ENCODE measurements at regions not wholly inside any gene's neighbourhood (a gene's known extent, or its start where the extent isn't known, plus 50 kb on each side); places are given as distances from the start of the nearest gene placed in this dataset.

DNA sequence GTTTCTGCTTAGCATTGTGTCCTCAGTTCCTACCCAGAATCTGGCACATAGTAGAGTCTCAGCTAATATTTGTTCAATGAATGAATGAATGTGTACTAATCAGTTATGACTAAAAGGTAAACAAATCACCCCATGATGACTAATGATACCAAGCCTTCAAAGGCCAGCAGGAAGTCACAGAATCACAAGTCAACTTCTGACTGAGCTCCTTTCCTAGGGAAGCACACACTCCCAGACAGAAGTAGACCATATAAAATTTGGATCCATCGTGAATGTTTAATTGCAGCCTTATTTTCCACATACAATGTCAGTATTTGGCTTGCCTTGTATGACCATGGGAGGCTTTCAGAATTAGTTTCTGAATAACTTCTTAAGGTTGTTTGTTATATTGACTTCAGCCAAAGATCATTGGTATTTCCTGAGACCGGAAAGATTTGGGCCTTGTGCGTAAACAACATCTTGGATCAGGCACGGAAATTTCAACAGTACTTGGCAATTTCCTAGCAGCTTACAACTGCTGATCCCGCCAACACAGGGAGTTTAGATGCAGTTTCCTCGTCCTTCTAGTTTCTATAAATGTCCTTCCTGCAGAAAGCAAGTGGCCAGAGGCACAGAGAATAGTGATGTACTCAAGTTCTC, 185.9 kb upstream of the ATP1B1 start:
- peak; percentile 25 for DNase-seq

DNA sequence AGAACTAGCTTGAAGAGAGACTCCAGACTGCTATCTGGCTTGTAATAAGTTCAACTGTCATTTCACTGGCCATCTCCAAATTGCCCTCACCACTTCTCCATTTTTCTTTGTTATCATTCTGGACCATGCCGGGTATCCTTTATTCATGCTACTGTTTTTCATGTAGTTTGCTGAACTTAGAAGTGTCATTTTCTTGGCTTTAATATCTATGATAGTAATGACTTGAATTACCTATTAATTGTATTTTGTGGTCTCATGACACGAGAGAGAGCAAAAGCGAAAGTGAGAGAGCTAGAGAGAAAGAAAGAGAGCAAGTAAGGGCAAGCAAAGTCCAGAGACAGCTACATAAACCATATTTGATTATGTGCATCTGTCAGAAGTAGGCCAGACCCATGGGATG, 184.9 kb upstream of the ATP1B1 start:
- no peak for DNase-seq

DNA sequence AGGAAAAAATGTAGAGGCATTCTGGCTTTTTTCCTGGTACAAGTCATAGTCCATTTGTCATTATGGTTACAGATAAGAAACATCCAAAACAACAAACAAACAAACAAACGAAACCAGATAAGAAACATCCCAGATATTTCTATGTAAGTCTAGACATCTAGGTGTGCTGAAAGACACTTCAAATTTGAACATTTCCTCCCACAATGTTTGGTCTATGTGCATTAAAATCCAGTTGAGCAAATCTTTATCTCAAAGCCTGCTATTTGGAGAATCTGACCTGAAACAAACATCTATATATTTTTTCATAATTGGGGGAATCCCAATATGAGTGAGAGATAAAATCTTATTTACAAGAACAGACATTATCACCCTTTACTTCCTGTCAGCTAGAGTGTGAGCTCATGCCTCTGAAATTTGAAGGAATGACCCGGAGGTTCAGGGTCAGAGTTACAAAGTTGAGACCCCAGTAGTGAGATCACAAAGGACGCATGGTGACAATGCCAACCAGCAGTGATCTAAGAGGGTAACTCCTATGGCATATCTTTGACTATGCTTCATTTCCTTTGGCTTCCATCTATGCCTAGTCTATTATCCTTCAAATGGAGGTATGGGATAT, 182.9 kb upstream of the ATP1B1 start:
- no peak for DNase-seq

DNA sequence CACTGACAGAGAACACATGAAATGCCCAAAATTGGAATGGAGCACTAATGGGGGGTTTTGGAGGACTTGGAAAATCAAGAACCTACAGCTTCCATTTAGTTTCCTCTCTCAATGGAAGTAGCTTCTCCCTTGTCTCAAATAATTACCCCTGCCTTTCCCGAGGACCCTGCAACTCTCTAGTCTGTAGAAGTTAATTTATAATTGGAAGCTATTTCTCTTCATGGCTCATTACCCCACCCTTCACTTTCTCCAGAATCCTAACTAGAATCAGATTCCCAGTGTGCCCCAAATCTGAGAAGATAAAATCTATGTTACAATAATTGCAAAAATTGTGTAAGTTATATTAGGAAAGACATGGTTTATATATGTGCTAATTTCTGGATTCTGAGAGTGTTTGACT, 181.5 kb upstream of the ATP1B1 start:
- DNase-seq: no peak

DNA sequence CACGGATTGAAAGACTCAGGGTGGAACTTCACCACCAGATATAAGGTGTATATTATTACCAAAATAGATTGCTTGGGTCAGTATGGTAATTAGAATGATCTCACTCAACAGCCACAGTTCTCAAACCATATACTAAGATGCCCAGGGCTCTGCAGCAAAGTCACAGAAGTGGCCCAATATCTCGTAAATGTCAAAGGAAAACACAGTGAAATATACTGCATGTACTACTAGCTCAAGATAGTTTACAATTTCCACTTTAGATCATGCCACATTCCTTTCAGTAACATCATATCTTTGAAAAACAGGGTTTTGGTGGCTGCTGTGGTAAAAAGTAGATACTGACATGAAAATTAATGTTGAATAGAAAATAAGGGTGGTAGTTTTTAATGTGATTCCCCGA, 180.3 kb upstream of the ATP1B1 start:
- DNase-seq: no peak

DNA sequence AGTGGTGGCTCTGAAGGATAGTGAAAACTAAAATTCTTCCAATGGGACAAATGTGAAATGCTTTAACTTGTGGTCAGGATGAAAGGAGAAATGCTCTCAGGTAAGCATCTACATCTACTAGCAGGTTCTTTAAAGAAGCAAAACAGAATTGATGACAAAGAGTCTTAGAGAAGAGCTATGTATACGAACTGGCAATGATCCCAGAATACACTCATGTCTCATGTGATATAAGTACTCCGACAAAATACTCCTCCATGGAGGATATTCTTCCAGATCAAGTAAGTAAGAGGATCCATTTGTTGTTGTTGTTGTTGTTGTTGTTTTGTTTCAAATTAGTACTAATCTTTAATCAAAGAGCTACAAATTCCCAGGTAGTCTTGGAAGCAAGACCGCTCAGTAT, 174.0 kb upstream of the ATP1B1 start:
- no peak for DNase-seq

DNA sequence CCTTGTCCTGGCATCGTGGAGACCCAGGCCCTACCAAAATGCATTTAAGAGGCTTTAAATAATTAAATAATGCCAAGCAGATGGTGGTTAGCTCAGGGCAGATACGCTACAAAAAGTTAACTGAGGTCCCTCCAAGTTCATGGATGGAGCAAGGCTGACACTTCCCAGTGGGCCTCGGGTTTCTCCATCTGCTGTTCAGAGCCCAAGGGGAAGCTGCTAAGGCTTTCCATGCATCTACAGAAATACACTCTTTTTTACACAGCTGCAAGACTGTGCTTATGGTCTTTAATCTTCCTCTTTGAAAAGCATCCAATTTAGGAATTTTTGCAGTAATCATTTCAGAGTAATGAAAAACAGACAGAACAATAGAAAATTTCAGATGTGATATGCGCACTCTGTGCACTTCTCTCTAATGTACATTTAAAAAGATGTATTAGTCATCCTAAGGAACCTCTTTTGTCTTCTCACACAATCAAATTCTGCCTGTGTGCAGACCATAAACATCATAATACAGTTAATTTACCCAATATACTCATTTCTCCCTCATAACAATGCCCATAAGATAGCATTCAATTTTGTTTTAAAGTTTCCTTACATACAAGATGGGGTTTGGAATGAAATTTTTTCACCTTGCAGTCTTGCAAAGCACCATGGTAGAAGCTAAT, 173.2 kb upstream of the ATP1B1 start:
- no peak for DNase-seq

DNA sequence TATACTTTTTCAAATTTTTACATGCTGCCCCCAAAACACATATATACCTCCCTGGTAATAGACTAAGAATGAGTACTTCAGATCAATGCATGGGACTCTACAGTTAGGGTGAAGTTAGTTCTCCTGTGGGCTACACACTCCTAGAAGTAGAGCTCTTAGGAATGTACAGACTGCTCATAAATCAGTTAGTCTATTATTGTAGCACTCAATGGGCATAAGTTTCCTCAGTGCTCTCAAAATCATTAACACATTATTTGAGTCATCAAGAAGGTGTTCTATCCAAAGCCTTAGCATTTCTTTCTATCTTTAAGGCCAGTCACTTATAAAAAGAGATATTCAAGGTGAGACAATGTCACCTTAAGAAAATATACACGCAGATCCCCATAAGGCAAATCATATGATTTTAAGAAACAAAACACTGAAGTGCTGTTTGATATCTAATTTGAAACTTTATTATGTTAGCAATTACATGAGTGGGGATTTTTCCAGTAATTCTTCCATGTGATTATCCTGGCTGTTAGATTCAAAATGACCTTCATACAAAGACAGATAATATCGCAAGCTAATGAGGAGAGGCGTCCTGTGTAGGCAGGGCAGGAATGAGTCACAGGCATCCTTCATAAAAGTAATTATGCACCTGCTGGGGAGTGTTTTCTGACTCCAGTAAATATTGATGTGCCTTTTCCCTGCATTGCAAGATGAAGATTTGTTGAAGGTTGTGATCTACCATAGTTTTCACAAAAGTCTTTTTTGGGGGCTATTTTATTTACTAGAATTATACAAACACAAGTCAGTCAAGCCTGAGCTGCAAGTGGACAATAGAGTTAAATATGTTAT, 167.2 kb upstream of the ATP1B1 start:
- no peak for DNase-seq

DNA sequence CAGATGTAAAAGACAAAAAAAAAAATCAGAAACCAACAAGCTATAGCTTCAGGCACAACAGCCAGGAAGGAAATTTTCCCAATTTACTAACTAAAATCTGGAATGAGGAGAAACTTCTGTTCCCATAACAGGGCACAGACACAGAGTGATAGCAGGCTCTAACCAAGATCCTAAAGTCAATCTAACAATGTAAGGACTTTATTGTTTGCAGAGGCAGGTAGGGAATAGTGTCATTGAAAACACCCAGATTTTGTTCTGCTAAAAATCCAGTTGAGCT, 166.6 kb upstream of the ATP1B1 start:
- DNase-seq: no peak

DNA sequence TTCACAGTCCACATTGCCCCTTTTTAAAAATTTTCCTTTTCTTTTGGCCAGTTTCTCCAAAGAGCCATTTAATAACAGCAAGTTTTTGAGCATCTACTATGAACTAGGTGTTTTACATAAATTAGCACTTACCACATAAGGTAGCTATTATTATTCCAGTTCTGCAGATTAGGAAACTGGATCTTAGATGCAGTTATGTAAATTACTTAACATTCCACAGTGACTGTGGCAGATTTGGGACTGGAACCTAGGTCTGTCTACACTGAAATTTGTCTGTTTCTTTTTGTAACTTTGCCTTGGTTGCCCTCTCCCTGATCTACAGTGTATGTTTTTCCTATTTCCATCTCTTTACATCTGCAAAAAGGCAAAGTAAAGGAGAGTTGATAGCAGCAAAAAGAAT, 164.8 kb upstream of the ATP1B1 start:
- no peak for DNase-seq

DNA sequence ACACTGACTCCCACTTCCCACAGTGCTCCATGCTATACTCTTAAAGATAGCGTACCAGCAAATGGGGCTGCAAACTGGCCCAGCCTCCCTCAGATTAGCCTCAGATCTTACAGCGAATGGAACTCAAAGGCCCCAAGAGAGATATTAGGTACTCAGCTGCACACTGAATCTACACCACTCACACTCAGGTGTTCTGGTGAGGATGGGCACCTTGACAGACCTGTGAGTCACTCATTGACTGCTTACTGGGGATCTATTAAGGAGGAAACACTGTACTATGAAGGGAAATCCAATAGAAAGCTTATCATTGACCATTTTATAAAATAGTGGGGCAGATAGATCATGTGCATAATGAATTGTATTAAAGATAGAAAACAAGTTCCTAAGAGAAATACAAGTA, 164.3 kb upstream of the ATP1B1 start:
- DNase-seq: no peak

DNA sequence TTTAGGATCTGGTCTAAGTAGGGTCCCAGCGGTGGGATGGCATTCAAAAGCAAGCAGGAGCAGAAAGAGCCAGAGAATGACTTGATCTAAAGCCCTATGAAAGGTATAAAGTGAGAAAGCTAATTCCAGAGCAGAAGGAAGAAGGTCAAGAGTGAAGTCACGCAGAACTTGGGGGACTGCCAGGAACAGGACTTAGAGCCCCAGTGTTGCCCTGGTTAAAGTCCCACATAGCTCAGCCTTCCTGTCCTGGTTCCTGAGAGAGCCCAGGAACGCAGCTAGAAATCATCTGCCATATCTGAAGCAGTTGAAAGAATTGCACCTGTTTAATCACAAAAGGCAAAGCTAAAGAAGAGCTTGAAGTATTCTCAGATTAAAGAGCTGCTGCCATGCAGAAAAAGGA, 160.6 kb upstream of the ATP1B1 start:
- DNase-seq: no peak

DNA sequence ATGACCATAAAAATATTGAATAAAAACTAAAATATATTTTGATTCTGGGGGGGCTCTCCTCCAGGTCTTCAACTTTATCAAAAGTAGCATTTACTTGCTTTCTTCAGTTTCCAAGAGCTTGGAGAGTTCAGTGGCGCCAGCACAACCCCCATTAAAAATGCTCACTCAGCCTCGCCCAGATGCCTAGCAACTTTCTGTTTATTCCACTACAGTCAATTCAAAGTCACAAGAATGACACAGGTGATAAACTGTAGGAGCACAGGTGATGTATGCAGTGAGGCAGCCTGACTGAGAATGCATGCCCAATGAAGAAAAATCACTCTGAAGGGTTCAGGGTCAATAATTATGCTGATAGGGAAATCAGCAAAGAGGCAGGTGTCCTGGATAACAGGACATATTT, 159.4 kb upstream of the ATP1B1 start:
- no peak for DNase-seq

DNA sequence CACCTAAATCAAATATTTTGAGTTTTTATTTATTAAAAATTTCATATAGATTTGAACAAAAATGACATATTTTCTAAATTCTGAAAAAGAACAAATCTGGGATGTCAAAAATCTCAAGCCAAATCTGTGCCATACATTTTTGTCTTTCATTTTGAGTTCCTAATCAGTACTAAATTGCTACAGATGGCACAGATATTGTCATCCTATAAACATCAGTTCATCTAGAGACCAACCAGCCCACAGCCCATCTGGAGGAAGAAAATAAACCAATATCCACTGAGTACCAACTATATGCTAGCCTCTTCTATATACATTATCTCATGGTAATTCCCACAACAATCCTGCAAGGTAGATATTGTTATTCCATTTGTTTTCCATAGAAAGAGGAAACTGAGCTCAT, 156.8 kb upstream of the ATP1B1 start:
- DNase-seq: no peak

DNA sequence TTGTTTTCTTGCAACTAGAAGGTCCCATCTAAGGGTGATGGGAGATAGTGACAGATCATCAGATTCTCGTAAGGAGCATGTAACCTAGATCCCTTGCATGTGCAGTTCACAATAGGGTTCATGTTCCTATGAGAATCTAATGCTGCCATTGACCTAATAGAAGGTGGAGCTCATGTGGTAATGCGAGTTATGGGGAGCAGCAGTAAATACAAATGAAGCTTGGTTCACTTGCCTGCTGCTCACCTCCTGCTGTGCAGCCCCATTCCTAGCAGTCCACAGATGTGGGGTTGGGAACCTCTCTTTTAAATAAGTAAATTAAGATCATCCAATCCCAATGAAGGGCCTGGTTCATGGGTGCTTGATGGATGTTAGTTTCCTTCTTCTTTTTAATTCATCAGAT, 148.7 kb upstream of the ATP1B1 start:
- DNase-seq: no peak

DNA sequence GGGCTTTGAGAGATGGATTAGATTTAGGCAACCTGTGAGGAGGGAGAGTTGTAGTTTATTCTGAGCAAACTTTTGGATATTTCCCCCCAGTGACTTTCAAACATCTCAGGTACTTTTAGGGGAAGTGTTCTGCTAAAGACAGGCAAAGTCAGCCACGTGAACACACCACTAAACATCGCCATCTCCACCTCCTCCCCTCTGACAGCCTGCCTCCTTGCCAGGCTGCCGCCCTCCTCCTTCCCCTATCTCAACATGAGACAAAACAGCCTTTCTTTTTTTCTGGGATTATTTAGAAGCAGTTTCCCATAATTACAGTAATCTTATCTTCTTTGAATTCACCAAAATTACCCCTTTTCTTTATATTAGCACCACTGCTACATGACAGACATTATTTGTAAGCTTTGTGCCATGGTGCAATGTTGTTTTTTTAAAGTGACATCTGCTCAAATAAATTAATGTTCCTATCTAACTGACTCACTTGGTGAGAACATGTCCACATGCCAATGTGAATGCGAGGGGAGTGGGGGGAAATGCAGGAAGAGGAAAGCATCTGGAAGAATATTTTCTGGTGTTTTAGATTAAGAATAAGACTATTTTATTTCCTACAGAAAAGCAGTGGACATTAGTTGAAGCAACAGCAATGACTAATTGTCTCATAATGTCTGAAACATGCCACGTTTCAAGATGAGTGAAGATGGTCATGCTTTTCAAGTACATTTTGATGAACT, 147.8 kb upstream of the ATP1B1 start:
- DNase-seq: peak; percentile 6

DNA sequence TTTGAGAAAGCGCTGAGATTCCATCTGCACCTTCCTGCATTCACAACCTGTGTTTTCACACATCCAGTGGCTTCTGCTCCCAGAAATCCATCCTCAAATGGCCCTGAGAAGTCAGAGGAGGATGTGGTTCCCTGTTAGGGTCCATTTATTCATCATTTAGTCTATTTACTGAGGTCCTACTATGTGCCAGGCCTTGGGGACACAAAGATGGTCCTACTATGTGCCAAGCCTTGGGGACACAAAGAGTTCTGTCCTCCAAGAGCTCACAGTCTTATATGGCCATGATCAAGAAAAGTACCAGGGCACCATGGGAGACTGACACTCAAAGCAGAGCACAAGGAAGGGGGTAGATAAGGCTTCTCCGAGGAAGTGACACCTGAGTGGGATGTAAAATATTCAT, 147.1 kb upstream of the ATP1B1 start:
- no peak for DNase-seq

DNA sequence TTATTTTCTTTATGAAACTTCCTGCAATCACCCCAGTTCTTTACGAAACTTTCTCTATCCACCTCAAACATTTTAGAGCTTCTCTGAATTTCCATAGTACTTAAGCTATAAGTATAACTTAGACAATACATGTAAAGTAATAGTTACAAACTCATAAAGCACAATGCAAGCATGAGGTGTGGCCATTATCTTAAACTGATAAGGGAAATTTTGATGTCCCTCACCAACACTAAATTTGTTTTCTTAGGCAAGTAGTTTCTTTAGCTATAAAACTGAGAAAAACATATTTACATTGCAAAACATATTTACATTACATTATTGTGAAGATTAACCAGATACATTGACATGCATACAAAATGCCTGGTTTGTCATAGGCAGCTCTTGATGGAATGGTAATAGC, 146.4 kb upstream of the ATP1B1 start:
- DNase-seq: no peak

DNA sequence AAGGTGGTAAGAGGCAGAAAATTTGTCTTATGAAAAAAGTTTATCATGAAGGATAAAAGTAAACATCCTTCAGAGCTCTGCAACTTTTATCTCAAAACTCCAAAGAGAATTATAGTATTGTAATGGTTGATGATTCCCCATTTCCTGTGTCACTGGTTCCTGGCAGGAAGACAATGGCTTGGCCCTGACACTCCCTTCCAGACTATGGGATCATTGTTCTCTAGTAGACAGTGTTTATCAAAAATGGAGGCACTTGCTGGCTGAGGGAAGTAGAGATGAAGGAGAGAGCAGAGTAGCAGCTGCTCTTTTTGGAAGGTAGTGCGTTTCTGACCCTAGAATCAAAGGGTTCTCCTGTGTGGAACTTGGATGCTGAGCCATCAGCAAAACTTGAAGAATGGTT, 145.9 kb upstream of the ATP1B1 start:
- no peak for DNase-seq

DNA sequence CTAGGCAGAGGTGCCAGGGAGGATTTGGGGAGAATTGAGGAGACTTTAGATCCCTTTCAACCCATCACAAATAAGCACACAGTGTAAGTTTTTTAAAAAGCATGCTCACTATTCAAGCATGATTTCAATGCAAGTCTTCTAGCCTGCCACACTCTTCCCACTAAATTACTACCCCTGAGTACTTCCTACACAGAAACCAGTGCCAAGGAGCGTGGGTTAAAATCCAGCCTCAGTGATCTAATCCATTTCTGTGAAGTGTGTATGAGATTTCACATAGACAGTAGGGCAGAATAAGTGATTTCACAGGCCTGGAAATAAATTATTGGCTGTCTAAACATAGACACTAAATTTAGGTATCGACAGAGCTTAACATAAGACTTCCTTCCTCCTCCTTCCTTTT, 142.9 kb upstream of the ATP1B1 start:
- DNase-seq: no peak

DNA sequence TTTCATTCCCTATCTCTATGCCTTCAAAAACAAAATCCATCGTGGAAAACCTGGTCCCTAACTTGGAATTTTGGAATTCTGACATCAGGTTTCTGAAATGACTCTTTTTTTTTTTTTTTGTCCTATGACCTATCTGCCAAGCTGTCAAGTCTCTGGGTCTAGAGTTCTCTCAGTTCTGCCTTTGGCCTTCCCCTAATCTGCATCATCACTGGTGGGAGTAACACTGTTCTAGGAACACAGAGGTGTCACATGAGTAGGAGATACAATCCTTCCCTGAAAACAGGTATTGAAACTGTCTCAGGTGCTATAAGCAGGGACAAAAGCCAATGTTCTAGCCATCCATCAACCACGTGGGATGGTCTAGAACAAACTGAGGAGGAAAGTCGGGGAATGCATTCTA, 142.0 kb upstream of the ATP1B1 start:
- no peak for DNase-seq

DNA sequence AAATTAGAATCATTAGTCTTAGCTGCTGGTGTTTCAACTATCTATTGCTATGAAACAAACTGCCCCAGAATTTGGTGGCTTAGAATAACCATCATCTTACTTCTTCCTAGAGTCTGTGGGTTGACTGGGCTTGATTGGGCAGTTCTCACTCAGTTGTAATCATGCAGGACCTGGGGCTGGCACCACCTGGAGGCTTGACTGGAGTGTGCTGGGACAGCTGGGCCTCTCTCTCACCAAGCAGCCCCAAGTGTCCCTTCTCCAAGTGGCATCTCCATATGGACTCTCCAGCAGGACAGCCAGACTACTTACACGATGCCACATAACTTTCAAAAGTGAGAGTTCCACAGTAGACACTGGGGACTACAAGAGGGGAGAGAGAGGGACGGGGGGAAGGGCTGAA, 140.3 kb upstream of the ATP1B1 start:
- DNase-seq: no peak

DNA sequence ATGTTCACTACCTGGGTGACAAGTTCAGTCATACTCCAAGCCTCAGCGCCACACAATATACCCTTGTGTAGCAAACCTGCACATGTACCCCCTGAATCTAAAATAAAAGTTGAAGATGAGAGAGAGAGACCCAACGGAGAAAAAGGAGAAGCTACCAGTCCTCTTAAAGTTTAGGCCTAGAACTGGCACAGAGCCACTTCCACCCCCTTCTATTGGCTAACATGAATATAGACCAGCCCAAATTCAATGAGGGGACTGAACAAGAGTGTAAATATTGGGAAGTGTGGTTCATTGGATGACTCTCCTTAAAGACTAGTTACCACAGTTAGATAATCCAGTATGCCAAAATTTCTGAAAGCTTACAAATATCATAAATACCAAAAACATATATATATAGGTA, 139.9 kb upstream of the ATP1B1 start:
- DNase-seq: no peak
